Epithelial cell of proximal tubule (primary cell): ENCODE measurements at regions not wholly inside any gene's neighbourhood (a gene's known extent, or its start where the extent isn't known, plus 50 kb on each side); places are given as distances from the start of the nearest gene placed in this dataset.

ENCODE experiments used
- DNase-seq: peaks from one replicate; pipeline ENCODE4 v3.0.0-alpha.2; 2011; ENCODE audit warnings: low read depth
- H3K4me3 ChIP-seq: 2 replicates; pipeline ENCODE4 v1.5.1; 2011; ENCODE audit warnings: low read depth, mild to moderate bottlenecking, low read length
- CTCF ChIP-seq: conservative IDR thresholded peaks from 2 replicates; pipeline ENCODE4 v1.5.1; 2012; ENCODE audit warnings: low read depth, mild to moderate bottlenecking, low read length

- TF ChIP-seq CTCF, result no peak
- no peak overlapping the region for H3K4me3 ChIP-seq
- DNase-seq, result peak; percentile 27
Observed at GRCh38 chr2:15782009-15782751, 158.2 kb upstream of the MYCN start.

- H3K4me3 ChIP-seq, result no peak overlapping the region
- no peak for TF ChIP-seq CTCF
- DNase-seq, result no peak
Observed at GRCh38 chr2:15782769-15783294, 157.5 kb upstream of the MYCN start.

DNA sequence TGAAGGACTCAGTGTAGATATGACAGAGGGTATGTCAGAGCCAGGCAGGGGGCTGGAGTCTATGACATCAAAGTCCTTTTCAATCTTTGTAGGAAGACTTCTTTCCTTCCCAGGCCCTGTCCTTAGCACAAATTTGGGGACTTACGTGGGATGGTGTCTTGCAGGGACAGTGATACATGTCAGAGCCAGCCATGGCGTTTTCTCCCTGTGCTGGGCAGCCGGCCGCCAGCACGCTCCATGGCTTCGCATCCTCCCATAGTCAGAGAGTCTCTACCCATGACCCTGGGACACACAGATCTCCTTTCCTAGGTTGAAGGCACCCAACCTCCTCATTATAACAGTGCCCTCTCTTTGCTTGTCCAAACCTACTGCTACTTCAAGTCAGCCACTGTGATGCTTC is 156.9 kb upstream of the MYCN start:
- no peak overlapping the region for H3K4me3 ChIP-seq
- no peak for TF ChIP-seq CTCF
- no peak for DNase-seq

- no peak for TF ChIP-seq CTCF
- DNase-seq, result no peak
- no peak overlapping the region for H3K4me3 ChIP-seq
Observed at GRCh38 chr2:15784106-15784885, 156.1 kb upstream of the MYCN start.

GRCh38 chr2:15784886-15785801 is 155.2 kb upstream of the MYCN start:
- no peak for TF ChIP-seq CTCF
- H3K4me3 ChIP-seq, result no peak overlapping the region
- no peak for DNase-seq

- H3K4me3 ChIP-seq, result no peak overlapping the region
- no peak for DNase-seq
- no peak for TF ChIP-seq CTCF
Observed at GRCh38 chr2:15786003-15786654, 154.2 kb upstream of the MYCN start.
